Body of pancreas (tissue), 4 donors: ENCODE measurements at regions not wholly inside any gene's neighbourhood (a gene's known extent, or its start where the extent isn't known, plus 50 kb on each side); places are given as distances from the start of the nearest gene placed in this dataset.

ENCODE experiments used
- CTCF ChIP-seq, 7 experiments: fragments of 450-650 bp in 4 of 7; fragments of 200-600 bp in 3 of 7; sonication (generic) in 3 of 7; IDR thresholded peaks; one replicate each; pipeline ENCODE4 v1.5.1; 2016 to 2019; ENCODE audit warnings: antibody characterized with exemption in 7 of 7
- POLR2A ChIP-seq, 3 donors: fragments of 450-650 bp; IDR thresholded peaks; one replicate each; pipeline ENCODE4 v1.6.1; 2016; ENCODE audit warnings: antibody characterized with exemption in 3 of 3, mild to moderate bottlenecking in 2 of 3

DNA sequence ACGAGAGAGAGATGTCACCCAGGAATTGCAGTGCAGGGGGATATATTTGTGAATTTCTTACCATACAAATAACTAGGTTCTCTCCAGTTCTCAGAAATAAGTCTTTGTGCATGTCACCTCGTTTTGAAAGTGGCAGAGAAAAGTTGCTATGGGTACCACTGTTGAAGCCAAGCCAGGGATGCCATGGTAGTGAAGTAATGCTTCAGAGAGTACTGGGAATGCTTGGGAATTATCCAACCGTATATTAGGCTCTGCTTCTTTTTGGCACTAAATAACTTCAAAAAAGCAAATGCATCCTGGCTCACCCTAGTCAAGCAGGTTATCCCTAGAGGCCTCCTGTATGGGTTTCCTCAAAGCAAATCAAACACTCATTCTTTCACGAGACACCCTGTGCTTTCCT lies 50.7 kb upstream of the DDX18 start:
- TF ChIP-seq CTCF (IDR thresholded peaks at IDR 0.05): no peak
- no peak for TF ChIP-seq POLR2A (IDR thresholded peaks at IDR 0.05)
